ENCODE measurements at regions not wholly inside any gene's neighbourhood (a gene's known extent, or its start where the extent isn't known, plus 50 kb on each side); places are given as distances from the start of the nearest gene placed in this dataset.

GRCh38 chr5:145502906-145503305 lies 332.2 kb downstream of the PRELID2 start:
- no peak for DNase-seq (ENCODE audit: low spot score)

- DNase-seq (ENCODE audit: low spot score), result no peak
Observed at GRCh38 chr5:145500710-145501109, 334.4 kb downstream of the PRELID2 start.

- DNase-seq (ENCODE audit: low spot score), result no peak
Observed at GRCh38 chr5:145499483-145499882, 335.7 kb downstream of the PRELID2 start.

- DNase-seq (ENCODE audit: low spot score), result no peak
Observed at GRCh38 chr5:145497052-145497451, 338.1 kb downstream of the PRELID2 start.

- no peak for DNase-seq (ENCODE audit: low spot score)
Observed at GRCh38 chr5:145495741-145496140, 339.4 kb downstream of the PRELID2 start.

- DNase-seq (ENCODE audit: low spot score), result no peak
Observed at GRCh38 chr5:145495196-145495595, 339.9 kb downstream of the PRELID2 start.

GRCh38 chr5:145493435-145493834 lies 341.7 kb downstream of the PRELID2 start:
- no peak for DNase-seq (ENCODE audit: low spot score)

- no peak for DNase-seq (ENCODE audit: low spot score)
Observed at GRCh38 chr5:145489516-145489915, 345.6 kb downstream of the PRELID2 start.

- no peak for DNase-seq (ENCODE audit: low spot score)
Observed at GRCh38 chr5:145484158-145484557, 351.0 kb downstream of the PRELID2 start.

- no peak for DNase-seq (ENCODE audit: low spot score)
Observed at GRCh38 chr5:145483212-145483611, 351.9 kb downstream of the PRELID2 start.

GRCh38 chr5:145479857-145480256 lies 355.3 kb downstream of the PRELID2 start:
- DNase-seq (ENCODE audit: low spot score), result no peak

GRCh38 chr5:145479271-145479670 lies 355.9 kb downstream of the PRELID2 start:
- no peak for DNase-seq (ENCODE audit: low spot score)

GRCh38 chr5:145478651-145479050 lies 356.5 kb downstream of the PRELID2 start:
- DNase-seq (ENCODE audit: low spot score), result no peak

- no peak for DNase-seq (ENCODE audit: low spot score)
Observed at GRCh38 chr5:145473042-145473642, 362.0 kb downstream of the PRELID2 start.

- no peak for DNase-seq (ENCODE audit: low spot score)
Observed at GRCh38 chr5:145471831-145472612, 363.1 kb downstream of the PRELID2 start.

- DNase-seq (ENCODE audit: low spot score), result no peak
Observed at GRCh38 chr5:145471026-145471425, 364.1 kb downstream of the PRELID2 start.

- no peak for DNase-seq (ENCODE audit: low spot score)
Observed at GRCh38 chr5:145470396-145470979, 364.7 kb downstream of the PRELID2 start.

GRCh38 chr5:145467446-145467845 lies 367.7 kb downstream of the PRELID2 start:
- no peak for DNase-seq (ENCODE audit: low spot score)

GRCh38 chr5:145466533-145466932 lies 368.6 kb downstream of the PRELID2 start:
- no peak for DNase-seq (ENCODE audit: low spot score)

- no peak for DNase-seq (ENCODE audit: low spot score)
Observed at GRCh38 chr5:145465474-145466263, 369.5 kb downstream of the PRELID2 start.

GRCh38 chr5:145464171-145464570 lies 371.0 kb downstream of the PRELID2 start:
- DNase-seq (ENCODE audit: low spot score), result no peak

- DNase-seq (ENCODE audit: low spot score), result no peak
Observed at GRCh38 chr5:145463634-145464033, 371.5 kb downstream of the PRELID2 start.

GRCh38 chr5:145462525-145462924 lies 372.6 kb downstream of the PRELID2 start:
- DNase-seq (ENCODE audit: low spot score), result no peak

All from CD4-positive, alpha-beta T cell treated with Interleukin-15 for 4 hours (primary cell).